DMS 273 (cell line): ENCODE measurements at regions not wholly inside any gene's neighbourhood (a gene's known extent, or its start where the extent isn't known, plus 50 kb on each side); places are given as distances from the start of the nearest gene placed in this dataset.

ENCODE experiments used
- DNase-seq: peaks from one replicate; lab custom pipeline; 2025; ENCODE audit not compliant: unreplicated experiment; lab: John Stamatoyannopoulos, UW

DNA sequence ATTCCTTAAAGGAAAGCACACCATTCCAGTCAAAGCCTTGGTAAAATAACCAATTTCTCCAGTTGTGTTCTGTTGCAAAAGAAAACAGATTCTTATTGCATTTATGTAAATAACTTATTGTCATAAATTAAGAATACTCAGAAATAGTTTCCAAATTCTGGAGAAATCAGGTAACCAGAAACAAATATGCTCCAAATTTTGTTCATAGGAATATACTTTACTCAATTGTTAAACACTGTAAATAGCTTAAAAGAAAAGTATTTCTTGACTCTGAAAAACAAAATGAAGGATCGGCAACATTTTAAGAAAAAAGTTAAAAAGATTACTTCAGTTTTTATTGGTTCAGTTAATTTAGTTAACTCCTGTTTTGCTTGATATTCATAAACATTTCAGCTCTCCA lies 67.1 kb upstream of the PIK3CG start:
- DNase-seq, result no peak

- DNase-seq, result no peak
Observed at GRCh38 chr7:106802589-106802988, 62.5 kb upstream of the PIK3CG start.

DNA sequence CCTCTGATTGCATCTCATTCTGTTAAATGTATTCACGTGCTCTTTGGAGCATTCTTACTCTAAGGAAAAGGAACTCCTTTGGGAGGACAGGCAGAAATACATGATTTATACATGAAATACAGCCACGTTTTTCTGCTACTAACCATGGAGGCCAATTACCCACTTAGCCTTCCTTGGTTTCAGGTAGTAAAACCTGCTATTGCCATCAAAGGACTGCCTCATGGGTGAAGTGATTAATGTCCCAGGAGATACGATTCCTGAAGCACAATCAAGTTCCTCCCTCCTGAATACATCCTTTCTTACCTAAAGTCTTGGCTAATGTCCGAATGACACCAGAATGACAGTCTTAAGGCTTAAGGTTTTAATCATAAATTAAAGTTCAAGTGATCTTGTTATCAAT lies 58.5 kb upstream of the PIK3CG start:
- no peak for DNase-seq

DNA sequence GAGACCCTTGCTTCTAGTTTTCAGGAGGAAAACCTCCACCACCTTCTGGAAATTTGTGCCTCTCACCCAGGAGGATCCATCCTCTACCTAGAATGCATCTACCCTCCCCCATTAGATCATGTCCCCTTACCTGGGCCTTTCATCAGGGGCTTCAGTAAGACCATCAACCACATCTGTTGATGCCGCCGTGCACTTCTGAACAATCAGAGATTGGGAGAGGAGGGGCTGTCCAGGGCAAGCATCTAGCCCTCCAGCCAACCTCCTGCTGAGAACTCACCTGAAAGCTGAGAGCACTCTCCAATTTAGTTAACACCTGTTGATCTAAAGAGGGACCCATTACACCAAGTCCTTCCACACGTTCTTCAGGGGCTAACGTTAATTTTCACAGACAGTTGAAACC lies 57.6 kb upstream of the PIK3CG start:
- DNase-seq, result no peak

DNA sequence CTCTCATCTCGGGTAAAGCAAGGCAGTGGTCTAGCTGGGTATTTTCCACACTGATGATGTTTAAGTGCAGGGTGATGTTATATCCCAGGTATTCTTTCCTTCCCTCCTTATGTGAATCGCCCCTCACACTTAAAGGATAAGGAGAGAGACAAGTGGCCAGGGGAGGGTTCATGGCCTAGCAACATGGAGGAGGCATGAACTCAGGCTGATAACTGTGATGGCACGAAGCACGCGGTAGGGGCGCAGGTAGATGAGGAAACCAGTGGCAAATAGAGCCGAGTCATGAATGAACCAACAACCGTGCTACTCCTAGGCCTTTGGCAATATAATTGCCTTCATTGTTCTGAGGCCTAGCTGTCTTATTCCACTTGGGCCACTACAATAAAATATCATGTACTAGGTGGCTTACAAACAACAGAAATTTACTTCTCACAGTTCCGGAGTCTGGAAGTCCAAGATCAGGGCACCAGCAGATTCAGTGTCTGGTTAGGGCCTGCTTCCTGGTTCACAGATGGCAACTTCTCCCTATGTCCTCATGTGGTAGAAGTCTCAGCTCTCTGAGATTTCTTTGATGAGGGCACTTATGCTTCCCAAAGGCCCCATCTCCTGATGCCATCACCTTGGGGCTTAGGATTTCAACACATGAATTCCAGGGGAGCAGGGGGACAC lies 56.0 kb upstream of the PIK3CG start:
- DNase-seq, result no peak

DNA sequence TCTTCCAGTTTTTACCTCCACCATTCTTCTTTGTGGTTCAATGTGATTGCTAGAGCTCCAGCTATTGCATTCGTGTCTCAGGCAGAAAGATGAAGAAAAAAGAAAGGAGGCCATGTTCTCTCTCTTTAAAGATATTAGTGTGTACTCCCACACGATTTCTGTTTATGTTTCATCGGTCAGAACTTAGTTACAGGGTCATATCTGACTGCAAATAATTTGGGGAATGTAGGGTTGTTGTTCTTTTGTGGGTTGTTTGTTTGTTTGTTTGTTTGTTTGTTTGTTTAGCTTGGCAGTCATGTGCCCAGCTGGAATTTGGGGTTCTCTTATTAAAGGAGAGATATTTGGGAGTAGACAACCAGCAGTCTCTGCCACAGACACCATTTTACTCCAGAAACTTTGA lies 53.6 kb upstream of the PIK3CG start:
- no peak for DNase-seq

GRCh38 chr7:106812027-106812643 lies 52.9 kb upstream of the PIK3CG start:
- DNase-seq, result no peak

- DNase-seq, result no peak
Observed at GRCh38 chr7:106813705-106814305, 51.3 kb upstream of the PIK3CG start.

DNA sequence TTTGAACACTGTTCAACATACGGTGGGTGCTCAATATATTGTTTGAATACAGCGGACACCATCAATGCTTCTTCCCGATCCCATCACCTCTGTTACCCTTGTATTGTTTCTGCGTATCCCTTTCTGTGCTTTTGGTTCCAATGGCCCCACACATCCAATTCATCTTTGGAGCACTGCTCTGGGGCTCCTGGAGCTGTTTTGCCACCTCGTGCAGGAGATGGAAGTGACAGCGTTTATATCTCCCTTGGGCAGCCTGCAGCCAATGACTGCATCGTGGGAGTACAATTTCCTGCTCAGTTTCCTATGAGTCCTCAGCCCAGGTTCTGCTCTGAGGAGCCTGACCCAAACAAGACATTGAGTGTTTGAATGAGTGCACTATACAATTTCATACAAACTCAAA lies 50.2 kb upstream of the PIK3CG start:
- no peak for DNase-seq
